GM19239 (cell line): ENCODE measurements at regions not wholly inside any gene's neighbourhood (a gene's known extent, or its start where the extent isn't known, plus 50 kb on each side); places are given as distances from the start of the nearest gene placed in this dataset.
"Not testable (repeated sequence)": the region's sequence is repeated elsewhere in the genome, so short reads cannot be mapped to it uniquely, and the experiment has no call there.

Experiments used
- DNase-seq: peaks from one replicate; pipeline ENCODE4 v3.0.0; 2011; ENCODE audit warnings: low spot score; ENCODE audit not compliant: insufficient read length
- FAIRE-seq: peaks from 2 replicates; lab custom pipeline; 2011; peaks lifted over from hg19 to GRCh38; lab: Jason Lieb, UNC

GRCh38 chr10:113479346-113480080, 73.3 kb upstream of the HABP2 start:
- no peak for FAIRE-seq

DNA sequence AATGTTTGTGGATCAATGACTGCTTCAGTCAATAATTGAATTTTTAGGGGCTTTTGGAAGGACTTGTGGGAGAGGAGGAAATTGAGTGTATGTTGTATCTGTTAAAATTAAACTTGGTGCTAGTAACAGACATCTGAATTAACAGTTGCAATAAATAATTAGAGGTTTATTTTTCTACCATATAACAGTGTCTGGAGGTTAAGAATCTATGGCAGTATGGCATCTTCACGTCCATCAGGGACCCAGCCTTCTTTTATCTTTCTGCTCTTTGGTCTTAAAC, 72.8 kb upstream of the HABP2 start:
- FAIRE-seq (no peak), DNase-seq (no peak)

More at GRCh38 chr10:113479346-113480080, 73.3 kb upstream of the HABP2 start:
- no peak for DNase-seq

- DNase-seq: no peak
- no peak for FAIRE-seq
Observed at GRCh38 chr10:113480851-113481502, 71.9 kb upstream of the HABP2 start.

DNA sequence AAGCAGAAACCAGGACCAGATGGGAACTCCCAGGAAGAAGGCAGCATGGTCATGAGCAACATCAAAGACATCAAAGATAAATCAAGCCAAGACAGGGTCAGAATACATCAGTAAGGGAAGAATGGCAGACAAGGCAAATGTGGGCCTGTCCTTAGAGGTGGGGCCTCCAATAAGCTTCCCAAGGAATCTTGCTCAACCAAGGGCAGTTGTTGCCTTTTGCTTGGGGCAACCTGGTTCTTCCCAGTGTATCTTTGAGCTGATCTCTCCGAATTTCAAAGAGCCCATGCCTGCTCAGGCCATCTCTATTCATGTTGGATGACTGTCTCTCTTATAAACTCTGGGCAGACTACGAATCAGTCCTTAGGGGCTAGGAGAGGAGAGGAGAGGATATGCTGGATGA, 68.4 kb upstream of the HABP2 start:
- no peak for DNase-seq
- FAIRE-seq: no peak

GRCh38 chr10:113485736-113486135, 67.1 kb upstream of the HABP2 start:
- DNase-seq: no peak
- no peak for FAIRE-seq

DNA sequence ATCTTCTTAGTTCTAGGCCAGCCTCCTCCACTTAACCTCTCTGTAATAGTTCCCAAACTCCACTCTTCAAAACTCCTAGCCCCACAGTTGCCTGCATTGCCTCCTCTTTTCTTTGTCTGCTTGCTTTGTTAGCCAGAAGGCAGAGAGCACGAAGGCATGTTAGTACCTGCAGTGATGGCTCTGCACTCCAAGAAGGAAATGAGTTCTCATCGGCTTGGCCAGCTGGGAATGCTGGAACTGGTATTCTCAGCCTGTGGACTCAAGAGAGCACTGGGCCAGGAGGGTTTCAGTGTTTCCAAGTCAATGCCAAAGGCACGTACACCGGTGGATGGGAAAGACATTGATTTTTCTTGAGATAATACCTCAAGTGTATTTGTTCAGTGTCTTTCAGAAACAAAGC, 66.3 kb upstream of the HABP2 start:
- no peak for DNase-seq

GRCh38 chr10:113487154-113487553, 65.7 kb upstream of the HABP2 start:
- no peak for FAIRE-seq
- DNase-seq: no peak

More for the DNA sequence above, 66.3 kb upstream of the HABP2 start:
- FAIRE-seq: no peak

- no peak for FAIRE-seq
- DNase-seq: no peak
Observed at GRCh38 chr10:113488186-113488585, 64.7 kb upstream of the HABP2 start.

DNA sequence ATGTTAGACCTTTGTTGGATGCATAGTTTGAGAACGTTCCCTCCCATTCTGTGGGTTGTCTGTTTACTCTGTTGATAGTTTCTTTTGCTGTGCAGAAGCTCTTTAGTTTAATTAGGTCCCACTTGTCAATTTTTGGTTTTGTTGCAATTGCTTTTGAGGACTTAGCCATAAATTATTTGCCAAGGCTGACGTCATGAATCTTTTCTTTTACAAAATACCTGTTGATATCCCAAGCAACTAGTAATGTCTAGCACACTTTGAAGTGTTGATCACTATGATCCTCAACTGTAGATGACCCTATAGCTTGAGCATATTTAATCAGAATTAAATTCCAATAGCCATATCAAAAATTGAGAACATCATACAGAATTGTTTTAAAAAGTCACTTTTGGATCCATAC, 63.3 kb upstream of the HABP2 start:
- FAIRE-seq, DNase-seq: not testable (repeated sequence)

GRCh38 chr10:113491967-113492565, 60.8 kb upstream of the HABP2 start:
- DNase-seq (no peak), FAIRE-seq (no peak)

DNA sequence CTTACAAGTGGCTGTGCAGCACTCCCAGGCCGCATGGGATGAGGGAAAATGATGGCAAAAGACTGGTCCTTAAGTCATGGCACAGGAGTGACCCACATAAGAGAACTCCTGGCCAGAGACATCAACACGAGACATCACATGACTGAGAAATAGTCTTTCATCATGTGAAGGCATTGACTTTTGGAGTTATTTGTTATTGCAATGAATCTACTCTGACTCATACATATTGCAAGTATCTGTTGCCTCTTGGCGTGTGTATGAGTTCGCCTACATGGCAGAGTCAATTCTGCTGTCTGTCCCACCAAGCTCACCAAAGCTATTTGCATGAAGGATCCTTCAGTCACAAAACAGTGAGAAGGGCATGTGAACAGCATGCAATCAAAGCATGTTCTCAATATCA, 59.7 kb upstream of the HABP2 start:
- FAIRE-seq (no peak), DNase-seq (no peak)

GRCh38 chr10:113493882-113494301, 59.0 kb upstream of the HABP2 start:
- no peak for FAIRE-seq
- DNase-seq: no peak

GRCh38 chr10:113494761-113495160, 58.1 kb upstream of the HABP2 start:
- FAIRE-seq (no peak), DNase-seq (no peak)

DNA sequence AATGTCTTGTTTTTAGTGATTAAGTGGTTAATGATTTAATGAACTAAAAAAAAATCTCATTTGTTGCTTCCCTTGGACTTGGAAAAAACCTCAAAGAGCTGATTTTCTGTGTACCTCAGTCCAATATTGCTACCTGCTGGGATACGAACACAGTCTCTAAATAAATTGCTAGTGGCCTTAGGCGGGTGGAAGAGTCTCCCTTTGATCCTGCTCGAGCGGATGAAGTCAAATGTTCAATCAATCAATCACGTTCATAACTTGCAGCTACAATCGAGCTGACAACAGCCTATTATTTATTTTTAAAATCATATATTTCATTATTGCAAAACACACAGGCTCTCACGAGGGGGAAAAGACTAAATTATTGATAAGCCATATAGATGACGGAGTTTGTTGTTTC, 57.3 kb upstream of the HABP2 start:
- FAIRE-seq (no peak), DNase-seq (no peak)

DNA sequence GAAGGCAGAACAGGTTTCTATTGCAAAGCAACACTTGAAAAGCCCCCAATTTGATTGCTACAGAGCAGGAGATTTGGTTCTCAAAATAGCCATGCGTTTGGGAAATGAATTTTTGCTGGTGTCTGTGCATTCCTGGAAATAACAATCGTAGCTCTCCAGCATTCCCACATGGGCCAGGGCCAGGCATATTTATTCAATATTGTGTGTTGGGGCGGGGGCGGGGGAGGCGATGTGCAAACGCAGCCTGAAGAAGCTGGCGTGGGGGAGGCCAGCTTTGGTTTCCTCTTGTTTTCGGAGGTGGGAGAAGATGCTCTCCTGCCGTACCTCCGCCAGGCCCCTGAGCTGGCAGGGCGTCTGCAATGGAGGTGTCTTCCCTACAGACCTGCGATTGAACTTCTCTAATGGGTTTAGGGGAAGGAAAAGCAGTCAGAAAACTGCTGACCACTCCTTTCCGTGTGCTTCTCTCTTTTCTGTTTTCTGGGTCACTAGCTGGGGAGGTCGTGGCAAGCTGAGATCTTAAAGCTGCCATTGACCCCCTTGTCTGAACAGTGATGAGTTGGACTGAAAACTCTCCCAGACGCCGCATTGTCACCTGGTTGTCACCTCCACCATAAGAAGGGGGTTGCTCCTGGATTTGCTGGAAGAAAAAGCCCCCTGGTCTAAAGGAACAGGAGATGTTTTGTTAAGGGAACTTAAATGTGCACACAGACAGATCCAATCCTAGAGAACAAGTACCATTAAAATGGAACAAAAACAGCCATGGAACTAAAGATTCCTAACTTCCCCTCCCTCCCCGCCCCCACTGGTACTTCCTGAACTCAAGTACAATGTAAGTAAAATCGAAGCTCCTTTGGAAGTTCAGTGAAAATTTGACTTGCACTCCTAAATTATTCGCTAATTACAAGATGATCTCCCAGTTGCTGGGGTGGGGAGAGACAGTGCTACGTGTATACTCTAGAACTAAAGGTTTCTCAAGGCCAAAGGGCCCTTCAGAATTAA, 56.4 kb upstream of the HABP2 start:
- DNase-seq: no peak
- no peak for FAIRE-seq

- no peak for DNase-seq
- no peak for FAIRE-seq
Observed at GRCh38 chr10:113497198-113497597, 55.7 kb upstream of the HABP2 start.

DNA sequence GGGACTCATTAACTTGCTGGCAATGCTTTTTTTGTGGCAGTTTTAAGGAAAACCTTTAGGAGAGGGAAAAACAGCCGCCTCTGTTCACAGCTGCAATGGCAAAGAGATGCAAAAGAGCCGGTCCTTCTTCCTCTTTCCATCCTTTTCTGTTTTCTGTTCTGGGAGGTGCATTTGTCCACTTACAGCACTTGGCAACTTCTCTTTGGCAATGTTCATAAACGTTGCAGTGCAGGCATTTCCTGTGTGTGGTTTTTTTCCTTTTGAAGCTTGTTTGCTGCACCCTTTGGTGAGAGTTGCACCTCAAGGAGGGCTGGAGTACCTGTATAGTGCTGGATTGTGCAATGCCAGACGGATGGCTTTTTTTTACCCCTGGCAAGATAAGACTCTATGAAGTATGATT, 53.9 kb upstream of the HABP2 start:
- no peak for FAIRE-seq
- DNase-seq: no peak

- DNase-seq (no peak), FAIRE-seq (no peak)
Observed at GRCh38 chr10:113499806-113500205, 53.0 kb upstream of the HABP2 start.

DNA sequence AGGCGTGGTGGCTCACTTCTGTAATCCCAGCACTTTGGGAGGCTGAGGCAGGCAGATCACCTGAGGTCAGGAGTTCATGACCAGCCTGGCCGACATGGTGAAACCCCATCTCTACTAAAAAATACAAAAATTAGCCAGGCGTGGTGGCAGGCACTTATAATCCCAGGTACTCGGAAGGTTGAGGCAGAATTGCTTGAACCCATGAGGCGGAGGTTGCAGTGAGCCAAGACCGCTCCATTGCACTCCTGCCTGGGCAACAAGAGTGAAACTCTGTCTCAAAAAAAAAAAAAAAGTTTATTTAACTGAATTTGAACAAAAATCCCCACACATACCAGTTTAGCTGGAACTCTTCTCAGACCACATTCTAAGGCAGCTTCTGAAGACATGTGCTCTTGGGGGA, 51.8 kb upstream of the HABP2 start:
- DNase-seq, FAIRE-seq: not testable (repeated sequence)
